HS-5 (cell line): ENCODE measurements at regions not wholly inside any gene's neighbourhood (a gene's known extent, or its start where the extent isn't known, plus 50 kb on each side); places are given as distances from the start of the nearest gene placed in this dataset.

Source experiments
- DNase-seq: peaks from one replicate; pipeline ENCODE4 v3.0.0-alpha.2; 2012; ENCODE audit warnings: low read depth

DNA sequence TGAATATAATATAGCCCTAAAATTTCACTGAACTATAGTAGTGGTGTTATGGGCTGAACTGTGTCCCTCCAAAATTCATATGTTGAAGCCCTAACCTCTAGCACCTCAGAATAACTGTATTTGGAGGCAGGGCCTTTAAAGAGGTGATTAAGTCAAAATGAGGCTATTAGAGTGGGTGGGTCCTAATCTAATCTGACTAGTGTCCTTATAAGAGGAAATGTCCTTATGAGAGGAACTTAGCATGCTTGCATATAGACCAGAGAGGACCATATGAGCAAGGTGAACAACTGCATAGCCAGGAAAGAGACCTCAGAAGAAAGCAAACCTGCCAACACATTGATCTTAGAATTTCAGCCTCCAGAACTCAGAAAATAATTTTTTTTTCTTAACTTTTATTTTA lies 238.4 kb downstream of the ZEB2 start:
- no peak for DNase-seq

GRCh38 chr2:144280009-144280408 lies 239.9 kb downstream of the ZEB2 start:
- no peak for DNase-seq

GRCh38 chr2:144279165-144279564 lies 240.8 kb downstream of the ZEB2 start:
- DNase-seq, result no peak

- no peak for DNase-seq
These were observed 242.1 kb downstream of the ZEB2 start for GRCh38 chr2:144277622-144278354.

GRCh38 chr2:144275340-144275739 lies 244.6 kb downstream of the ZEB2 start:
- DNase-seq, result no peak

DNA sequence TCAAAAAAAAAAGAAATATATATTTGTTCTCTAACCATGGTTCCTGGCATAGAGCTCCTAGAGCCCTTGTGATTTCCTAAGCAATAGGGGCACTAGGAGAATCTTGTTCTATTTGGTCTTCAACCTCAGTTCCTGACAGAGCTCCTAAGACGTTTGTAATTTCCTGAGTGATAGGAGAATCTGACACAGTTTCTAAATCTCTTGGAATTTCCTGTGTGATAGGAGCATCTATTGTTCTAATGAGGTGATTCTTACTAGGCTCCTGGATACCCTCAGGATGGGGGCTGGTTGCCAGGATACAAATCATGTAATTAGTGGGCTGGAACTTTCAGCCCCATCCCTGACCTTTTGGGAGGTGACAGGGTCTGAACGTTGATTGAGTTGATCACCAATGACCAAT lies 245.8 kb downstream of the ZEB2 start:
- DNase-seq, result no peak

- no peak for DNase-seq
These were observed 249.0 kb downstream of the ZEB2 start for GRCh38 chr2:144270951-144271350.

DNA sequence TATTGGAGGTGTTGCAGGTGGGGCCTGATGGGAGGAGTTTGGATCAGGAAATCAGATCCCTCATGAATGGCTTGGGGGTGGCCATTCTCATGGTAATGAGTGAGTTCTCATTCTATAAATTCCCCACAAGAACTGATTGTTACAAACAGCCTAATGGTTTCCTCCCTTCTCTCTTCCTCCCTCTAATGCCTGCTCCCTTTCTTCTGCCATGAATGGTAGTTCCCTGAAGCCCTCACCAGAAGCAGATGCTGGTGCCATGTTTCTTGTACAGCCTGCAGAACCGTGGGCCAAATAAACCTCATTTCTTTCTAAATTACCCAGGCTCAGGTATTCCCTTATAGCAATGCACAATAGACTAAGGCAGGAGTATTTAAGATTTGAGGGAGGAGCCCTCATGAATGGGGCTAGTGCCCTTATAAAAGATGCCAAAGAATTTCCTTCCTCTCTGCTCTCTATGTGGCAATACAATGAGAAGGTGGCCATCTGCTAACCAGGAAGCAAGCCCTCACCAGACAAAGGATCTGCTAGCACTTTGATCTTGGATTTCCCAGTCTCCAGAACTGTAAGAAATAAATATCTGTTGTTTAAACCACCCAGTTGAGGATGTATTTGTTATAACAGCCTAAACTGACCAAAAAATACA lies 251.8 kb downstream of the ZEB2 start:
- no peak for DNase-seq

DNA sequence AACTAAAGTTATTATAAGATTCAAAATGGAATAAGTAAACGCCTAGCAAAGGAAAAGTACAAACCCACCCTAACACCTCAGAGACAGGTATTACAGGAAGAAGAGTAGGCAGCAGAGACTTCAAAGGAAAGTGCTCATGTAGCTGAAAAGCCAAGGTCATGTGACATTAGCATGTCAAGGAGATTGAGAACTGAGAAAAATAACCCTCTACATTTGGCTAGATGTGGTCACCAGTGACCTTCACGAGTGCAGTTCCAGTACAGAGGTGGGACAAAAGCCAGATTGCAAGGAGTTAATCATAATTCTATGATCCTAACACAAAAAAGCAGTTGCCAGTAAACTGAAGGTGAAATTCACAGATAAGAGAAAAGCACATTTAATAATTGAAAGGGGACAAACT lies 252.7 kb downstream of the ZEB2 start:
- DNase-seq, result no peak

- DNase-seq, result no peak
These were observed 254.3 kb downstream of the ZEB2 start for GRCh38 chr2:144265654-144266053.

- no peak for DNase-seq
These were observed 258.0 kb downstream of the ZEB2 start for GRCh38 chr2:144261966-144262365.

GRCh38 chr2:144261336-144261735 lies 258.6 kb downstream of the ZEB2 start:
- no peak for DNase-seq

- no peak for DNase-seq
These were observed 260.6 kb downstream of the ZEB2 start for GRCh38 chr2:144259332-144259731.

GRCh38 chr2:144258154-144258553 lies 261.8 kb downstream of the ZEB2 start:
- DNase-seq, result no peak

GRCh38 chr2:144256996-144257707 lies 262.8 kb downstream of the ZEB2 start:
- peak; percentile 14 for DNase-seq

GRCh38 chr2:144254342-144255235 lies 265.3 kb downstream of the ZEB2 start:
- DNase-seq, result no peak

GRCh38 chr2:144253743-144254142 lies 266.2 kb downstream of the ZEB2 start:
- no peak for DNase-seq

DNA sequence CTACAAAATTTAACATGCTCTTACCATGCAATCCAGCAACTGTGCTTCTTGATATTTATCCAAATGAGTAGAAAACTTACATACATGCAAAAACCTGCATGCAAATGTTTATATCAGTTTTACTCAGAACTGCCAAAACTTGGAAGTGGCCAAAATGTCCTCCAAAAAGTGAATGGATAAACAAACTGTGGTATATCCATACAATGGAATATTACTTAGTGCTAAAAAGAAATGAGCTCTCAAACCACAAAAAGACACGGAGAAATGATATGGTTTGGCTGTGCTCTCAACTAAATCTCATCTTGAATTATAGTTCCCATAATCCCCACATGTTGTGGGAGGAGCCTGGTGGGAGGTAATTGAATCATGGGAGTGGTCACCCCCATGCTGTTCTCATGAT lies 267.2 kb downstream of the ZEB2 start:
- DNase-seq, result no peak

DNA sequence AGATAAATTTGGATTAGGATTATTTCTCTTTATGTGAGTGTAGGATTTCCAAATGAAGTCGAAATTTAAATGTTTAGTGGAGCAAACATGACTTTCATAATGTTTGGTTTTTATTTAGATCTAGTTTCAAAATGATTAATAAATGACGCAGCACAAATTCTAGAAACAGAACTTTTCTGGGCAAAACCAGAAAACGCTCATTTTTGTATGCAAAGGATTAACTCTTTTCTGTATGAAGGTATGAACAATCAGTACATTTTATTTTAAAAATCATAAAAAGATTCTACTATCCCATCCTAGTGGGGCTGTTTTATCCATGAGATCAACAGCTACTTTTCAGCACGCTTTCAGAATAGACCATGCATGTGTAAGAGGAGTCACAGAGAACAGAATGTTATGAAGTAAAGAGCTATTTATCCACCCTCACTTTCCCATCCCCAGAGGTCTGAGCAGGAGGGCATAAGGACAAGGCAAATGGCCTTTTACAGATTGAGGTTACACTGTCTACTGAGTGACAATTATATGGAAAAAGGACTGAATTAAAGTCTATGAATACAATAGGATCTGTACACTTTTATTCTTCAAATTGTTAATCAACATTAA lies 270.8 kb downstream of the ZEB2 start:
- no peak for DNase-seq

- no peak for DNase-seq
These were observed 271.4 kb downstream of the ZEB2 start for GRCh38 chr2:144248350-144249034.

- DNase-seq, result no peak
These were observed 275.0 kb downstream of the ZEB2 start for GRCh38 chr2:144244938-144245337.
